ENCODE measurements at regions not wholly inside any gene's neighbourhood (a gene's known extent, or its start where the extent isn't known, plus 50 kb on each side); places are given as distances from the start of the nearest gene placed in this dataset.

DNA sequence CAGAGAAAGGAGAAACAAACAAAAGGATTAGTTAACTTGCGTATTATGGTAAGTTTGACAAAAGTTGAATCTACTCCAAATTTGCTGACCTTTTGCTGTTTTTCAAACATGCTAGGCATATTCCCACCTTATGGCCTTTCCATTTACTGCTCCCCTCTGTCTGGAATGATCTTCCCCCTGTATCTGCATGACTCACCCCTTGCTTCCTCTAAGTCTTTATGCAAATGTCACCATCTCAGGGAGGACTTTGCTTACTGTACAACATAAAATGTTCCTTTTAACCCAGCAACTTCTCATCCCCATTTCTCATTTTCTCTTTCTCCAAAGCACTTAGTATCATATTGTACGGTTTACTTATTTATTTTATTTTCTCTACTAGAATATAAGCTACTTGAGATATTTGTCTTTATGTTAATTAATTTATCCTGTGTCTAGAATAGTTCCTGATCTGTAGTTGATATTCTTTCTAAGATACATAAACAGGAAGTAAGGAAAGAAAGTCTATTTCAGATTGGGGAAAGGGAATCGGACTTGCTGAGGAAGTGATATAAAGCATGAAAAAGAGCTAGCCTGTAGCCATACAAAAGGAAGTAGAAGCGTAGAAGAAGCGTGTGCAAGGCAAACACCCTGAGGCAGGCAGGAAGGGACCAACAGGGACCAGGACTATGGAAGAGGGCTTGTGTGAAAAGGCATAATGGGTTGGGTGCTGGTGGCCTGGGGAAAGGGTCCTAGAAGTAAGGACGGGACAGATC, 144.9 kb upstream of the ERBB4 start:
- TF ChIP-seq, protein P1, sequence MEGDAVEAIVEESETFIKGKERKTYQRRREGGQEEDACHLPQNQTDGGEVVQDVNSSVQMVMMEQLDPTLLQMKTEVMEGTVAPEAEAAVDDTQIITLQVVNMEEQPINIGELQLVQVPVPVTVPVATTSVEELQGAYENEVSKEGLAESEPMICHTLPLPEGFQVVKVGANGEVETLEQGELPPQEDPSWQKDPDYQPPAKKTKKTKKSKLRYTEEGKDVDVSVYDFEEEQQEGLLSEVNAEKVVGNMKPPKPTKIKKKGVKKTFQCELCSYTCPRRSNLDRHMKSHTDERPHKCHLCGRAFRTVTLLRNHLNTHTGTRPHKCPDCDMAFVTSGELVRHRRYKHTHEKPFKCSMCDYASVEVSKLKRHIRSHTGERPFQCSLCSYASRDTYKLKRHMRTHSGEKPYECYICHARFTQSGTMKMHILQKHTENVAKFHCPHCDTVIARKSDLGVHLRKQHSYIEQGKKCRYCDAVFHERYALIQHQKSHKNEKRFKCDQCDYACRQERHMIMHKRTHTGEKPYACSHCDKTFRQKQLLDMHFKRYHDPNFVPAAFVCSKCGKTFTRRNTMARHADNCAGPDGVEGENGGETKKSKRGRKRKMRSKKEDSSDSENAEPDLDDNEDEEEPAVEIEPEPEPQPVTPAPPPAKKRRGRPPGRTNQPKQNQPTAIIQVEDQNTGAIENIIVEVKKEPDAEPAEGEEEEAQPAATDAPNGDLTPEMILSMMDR (IDR thresholded peaks at IDR 0.05): no peak
- TF ChIP-seq POLR2A (IDR thresholded peaks at IDR 0.05): no peak
